HAP-1 (cell line): ENCODE measurements at regions not wholly inside any gene's neighbourhood (a gene's known extent, or its start where the extent isn't known, plus 50 kb on each side); places are given as distances from the start of the nearest gene placed in this dataset.
"Not testable (repeated sequence)": the region's sequence is repeated elsewhere in the genome, so short reads cannot be mapped to it uniquely, and the experiment has no call there.

Experiments used
- DNase-seq, 2 experiments: peaks; one replicate each; pipeline ENCODE4 v3.0.0-alpha.2; 2016 to 2020; ENCODE audit warnings: low spot score in 2 of 2
- H3K27me3 ChIP-seq: fragments of 250-450 bp; sonication (Bioruptor Pico); 2 replicates; pipeline ENCODE4 v1.5.1; 2020; ENCODE audit warnings: low read depth, mild to moderate bottlenecking, moderate library complexity
- H3K36me3 ChIP-seq: fragments of 250-450 bp; sonication (Bioruptor Pico); replicated peaks from 2 replicates; pipeline ENCODE4 v1.5.1; 2020; ENCODE audit warnings: mild to moderate bottlenecking
- H3K4me1 ChIP-seq: fragments of 250-450 bp; sonication (Bioruptor Pico); 2 replicates; pipeline ENCODE4 v1.5.1; 2020; ENCODE audit warnings: mild to moderate bottlenecking
- H3K4me3 ChIP-seq: fragments of 250-450 bp; sonication (Bioruptor Pico); 2 replicates; pipeline ENCODE4 v1.5.1; 2020; ENCODE audit warnings: mild to moderate bottlenecking, moderate library complexity
- H3K9me3 ChIP-seq: fragments of 250-450 bp; sonication (Bioruptor Pico); 2 replicates; pipeline ENCODE4 v1.5.1; 2020; ENCODE audit warnings: mild to moderate bottlenecking, moderate library complexity
- in situ Hi-C: fragments of 300-500 bp; cut with MboI; formaldehyde crosslinking; loops from 3 replicates; pipeline ENCODE4 v1.14.3; 2020; ENCODE audit warnings: low sequenced_read_pairs, inconsistent platforms, mixed read lengths

DNA sequence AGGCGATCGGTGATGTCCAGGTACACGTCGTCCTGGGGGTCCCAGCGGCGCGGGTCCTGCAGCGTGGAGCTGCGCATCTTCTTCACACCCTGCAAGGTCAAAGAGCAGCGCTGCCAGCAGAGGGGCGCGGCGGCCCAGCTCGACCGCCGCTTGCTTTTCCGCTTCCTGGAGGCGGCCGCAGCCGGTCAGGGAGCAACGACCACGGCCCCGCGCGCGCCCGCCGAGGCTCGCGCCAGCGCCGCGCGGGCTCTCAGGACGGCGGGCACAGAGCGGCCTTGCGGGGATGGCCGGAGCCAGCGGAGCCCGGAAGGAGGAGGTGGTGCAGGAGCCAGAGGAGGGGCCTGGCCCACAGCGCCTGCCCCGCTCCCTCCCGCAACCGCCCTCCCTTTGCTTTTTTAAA is 76.4 kb upstream of the CDC14C start:
- in situ Hi-C loops, result no loop called here
- no peaks in the 10 kb centered on the region for H3K9me3 ChIP-seq
- no peaks in the 10 kb centered on the region for H3K27me3 ChIP-seq
- no peak overlapping the region for H3K4me3 ChIP-seq
- no peaks in the 10 kb centered on the region for H3K4me1 ChIP-seq
- H3K36me3 ChIP-seq, result no peaks in the 10 kb centered on the region
- DNase-seq, result no peak

DNA sequence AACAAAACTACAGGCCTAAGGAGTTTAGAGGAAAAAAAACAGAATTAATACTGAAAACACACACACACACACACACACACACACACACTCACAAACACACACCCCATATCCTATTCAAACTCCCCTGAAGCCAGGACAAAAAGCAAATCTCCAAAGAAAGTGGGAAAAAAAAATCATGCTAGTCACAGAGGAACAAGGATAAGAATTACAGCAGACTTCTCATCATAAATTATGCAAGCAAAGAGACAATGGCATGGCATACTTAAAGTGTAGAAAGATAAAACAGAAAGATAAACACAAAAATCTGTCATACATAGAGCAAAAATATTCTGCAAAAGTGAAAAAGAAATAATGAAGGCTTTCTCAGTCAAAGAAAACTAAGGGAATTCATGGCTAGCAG is 63.9 kb upstream of the CDC14C start:
- H3K36me3 ChIP-seq, H3K9me3 ChIP-seq, H3K27me3 ChIP-seq, DNase-seq, H3K4me3 ChIP-seq, in situ Hi-C loops, H3K4me1 ChIP-seq: not testable (repeated sequence)

DNA sequence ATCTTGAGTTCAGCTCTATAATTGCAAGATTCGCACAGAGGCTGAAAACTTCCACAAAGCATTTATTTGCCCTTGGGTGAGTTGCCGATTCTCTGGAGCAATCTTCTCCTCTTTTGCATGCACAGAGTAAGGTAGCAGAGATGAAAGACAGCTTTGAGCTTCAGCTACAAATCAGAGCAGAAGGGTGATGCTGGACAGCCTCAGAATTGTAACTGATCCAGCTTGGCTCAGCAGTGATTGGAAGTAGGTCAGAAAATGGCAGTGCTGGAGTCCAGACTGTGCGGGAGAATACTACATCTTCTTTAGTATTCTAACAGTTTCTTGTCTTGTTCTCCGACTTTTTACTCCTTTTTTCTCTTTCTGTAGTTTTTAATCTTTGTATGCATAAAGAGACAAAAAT is 55.4 kb upstream of the CDC14C start:
- in situ Hi-C loops, result no loop called here

DNA sequence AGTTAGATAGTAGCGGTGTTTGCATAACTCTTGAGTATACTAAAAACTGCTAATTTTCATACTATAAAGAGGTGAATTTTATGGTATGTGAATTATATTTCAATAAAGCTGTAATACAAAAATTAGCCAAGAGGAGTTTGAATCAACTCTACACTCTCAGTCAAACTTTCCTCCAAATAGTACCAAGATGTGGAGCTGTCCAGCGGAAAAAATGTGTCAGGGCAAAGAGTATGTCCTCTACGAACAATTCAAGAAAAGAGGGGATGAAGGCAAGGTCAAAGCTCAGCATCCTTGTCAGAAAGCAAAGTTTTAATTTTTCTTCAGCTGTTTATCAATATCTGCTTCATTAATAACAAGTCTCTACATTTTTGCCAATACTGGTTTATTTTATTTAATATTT is 51.8 kb upstream of the CDC14C start:
- no peaks in the 10 kb centered on the region for H3K27me3 ChIP-seq
- H3K4me3 ChIP-seq, result no peak overlapping the region
- H3K4me1 ChIP-seq, result no peaks in the 10 kb centered on the region; the same call in 1 of the 2 replicates
- in situ Hi-C loops, result no loop called here
- no peak for DNase-seq
- H3K9me3 ChIP-seq, result no peaks in the 10 kb centered on the region
- H3K36me3 ChIP-seq, result no peaks in the 10 kb centered on the region

More for the DNA sequence above, 55.4 kb upstream of the CDC14C start:
- H3K36me3 ChIP-seq, result no peaks in the 10 kb centered on the region
- H3K4me3 ChIP-seq, result no peak overlapping the region
- H3K27me3 ChIP-seq, result no peaks in the 10 kb centered on the region
- peak in 1 of 2 experiments; percentile 7 for DNase-seq
- H3K4me1 ChIP-seq, result no peaks in the 10 kb centered on the region; the same call in 1 of the 2 replicates
- H3K9me3 ChIP-seq, result no peaks in the 10 kb centered on the region
